HG03025 (cell line): ENCODE measurements at regions not wholly inside any gene's neighbourhood (a gene's known extent, or its start where the extent isn't known, plus 50 kb on each side); places are given as distances from the start of the nearest gene placed in this dataset.

Experiments
- ATAC-seq: cut with Tn5 transposase; IDR thresholded peaks from one replicate; pipeline ENCODE4 v1.9.1; 2021; ENCODE audit warnings: mild to moderate bottlenecking, moderate library complexity; ENCODE audit not compliant: unreplicated experiment, low FRiP score

GRCh38 chr3:77945320-77945719 lies 905.4 kb downstream of the ROBO2 start:
- no peak for ATAC-seq

DNA sequence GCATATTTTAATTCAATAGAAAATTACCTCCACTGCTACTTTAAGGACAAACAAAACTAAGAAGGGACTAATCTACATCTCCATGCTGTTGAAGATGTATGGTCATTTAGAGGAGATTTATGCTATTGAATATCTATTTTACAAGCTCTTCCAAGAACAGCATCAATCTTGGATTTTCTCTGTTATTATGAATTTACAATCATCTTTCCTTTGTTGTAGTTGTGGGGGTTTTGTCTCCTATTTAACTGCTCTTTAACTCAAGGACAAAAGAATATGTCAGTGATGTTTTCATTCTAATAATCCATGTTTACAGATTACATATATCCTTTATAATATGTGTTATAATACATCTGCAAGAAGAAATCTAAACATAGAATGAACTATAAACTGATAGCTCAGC lies 907.8 kb downstream of the ROBO2 start:
- no peak for ATAC-seq

DNA sequence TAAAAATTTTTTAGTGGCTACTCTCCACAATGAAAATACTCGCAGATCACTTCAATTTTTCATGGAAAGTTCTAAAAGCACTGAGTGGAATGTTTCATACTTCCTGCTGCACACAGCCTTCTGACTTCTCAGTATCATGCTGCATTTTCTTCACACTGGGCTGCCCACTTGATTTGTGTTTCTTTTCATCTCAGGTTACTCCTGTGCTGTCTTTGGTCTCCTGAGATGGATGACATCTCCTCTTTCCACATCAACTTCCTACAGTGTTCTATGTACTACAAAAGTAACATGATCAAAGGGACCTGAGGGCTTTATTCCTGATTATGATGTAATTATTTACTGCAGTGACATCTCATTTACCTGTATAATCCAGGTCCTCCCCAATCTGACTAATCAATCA lies 927.7 kb downstream of the ROBO2 start:
- no peak for ATAC-seq

GRCh38 chr3:77976079-77976478 lies 936.2 kb downstream of the ROBO2 start:
- no peak for ATAC-seq

- no peak for ATAC-seq
Observed at GRCh38 chr3:78003090-78003489, 963.2 kb downstream of the ROBO2 start.

GRCh38 chr3:78004571-78004970 lies 964.7 kb downstream of the ROBO2 start:
- ATAC-seq, result no peak

GRCh38 chr3:78013653-78014052 lies 973.8 kb downstream of the ROBO2 start:
- no peak for ATAC-seq

- ATAC-seq, result no peak
Observed at GRCh38 chr3:78015856-78016255, 976.0 kb downstream of the ROBO2 start.

DNA sequence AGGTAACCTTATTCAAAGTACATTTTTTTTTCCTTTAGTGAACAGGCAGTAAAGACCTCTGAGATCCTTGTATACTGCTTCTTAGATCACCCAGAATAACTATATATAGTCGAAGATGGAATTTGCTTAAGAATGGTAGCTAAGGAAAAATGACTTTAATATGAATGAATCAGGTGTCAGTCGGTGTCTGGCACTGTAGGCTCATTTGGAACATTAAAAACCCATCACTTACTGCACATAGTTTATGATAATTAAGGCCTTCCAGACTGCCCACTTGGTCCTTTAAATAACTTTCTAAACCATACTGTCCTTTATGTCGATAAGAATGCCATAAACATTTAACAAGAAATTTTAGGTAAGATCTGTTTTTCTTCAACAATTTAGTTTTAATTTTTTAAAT lies 981.8 kb downstream of the ROBO2 start:
- ATAC-seq, result no peak

- ATAC-seq, result no peak
Observed at GRCh38 chr3:78022232-78022631, 982.3 kb downstream of the ROBO2 start.

DNA sequence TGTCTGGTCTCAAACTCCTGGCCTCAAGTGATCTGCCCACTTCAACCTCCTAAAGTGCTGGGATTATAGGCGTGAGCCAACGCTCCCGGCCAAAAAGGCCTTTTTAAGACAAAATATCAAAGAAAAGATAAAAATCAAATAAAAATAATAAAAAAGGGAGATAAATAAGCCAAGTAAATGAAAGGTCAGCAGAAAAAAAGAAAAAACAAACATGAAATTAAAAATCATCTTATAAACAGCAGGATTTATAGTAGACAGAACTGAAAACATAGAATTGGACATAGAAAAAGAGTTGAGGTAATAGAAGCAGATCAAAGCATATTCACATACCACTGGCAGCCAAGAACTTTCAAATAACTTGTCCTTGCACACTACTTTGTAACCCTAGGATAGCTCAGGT lies 983.4 kb downstream of the ROBO2 start:
- no peak for ATAC-seq

DNA sequence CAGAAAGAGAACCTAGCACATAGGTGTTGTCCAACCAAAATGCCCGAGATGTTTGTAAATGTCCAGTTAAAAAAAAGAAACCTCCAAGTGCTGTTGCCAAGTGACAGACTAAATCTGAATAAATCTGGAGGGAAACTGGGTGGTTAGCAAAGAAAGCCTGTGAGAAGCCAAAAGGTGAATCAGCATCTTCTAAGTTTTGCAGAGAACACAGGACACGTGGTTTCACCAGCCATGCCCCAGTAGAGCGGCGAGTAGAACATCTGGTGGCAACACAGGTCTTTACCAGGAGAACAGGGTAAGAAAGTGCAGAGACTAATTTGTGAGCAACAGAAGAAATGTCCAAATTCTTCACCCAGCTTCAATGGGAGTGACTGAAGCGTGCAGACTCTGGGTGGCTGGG lies 986.0 kb downstream of the ROBO2 start:
- no peak for ATAC-seq

DNA sequence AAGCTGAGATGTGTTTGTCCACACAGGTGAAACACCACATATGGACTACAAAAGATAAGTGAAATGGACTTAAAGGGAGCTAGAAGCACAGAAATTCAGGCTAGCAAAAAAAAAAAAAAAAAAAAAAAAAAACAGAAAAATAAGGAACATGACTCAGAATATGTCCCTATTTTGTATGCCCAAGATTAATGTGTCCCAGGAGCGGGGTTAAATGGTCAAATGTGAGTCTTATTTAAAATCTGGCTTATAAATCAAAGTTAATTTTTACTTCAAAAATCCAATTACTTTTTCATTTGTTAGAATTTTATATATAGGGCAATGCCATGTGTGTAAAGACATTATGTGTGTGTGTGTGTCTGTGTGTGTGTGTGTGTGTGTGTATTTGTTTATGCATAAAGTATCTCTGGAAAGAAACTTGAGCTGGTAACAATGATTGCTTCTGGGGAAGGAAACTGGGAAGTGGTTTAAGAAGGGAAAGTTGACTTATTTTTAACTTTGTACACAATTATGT lies 986.5 kb downstream of the ROBO2 start:
- ATAC-seq, result no peak

DNA sequence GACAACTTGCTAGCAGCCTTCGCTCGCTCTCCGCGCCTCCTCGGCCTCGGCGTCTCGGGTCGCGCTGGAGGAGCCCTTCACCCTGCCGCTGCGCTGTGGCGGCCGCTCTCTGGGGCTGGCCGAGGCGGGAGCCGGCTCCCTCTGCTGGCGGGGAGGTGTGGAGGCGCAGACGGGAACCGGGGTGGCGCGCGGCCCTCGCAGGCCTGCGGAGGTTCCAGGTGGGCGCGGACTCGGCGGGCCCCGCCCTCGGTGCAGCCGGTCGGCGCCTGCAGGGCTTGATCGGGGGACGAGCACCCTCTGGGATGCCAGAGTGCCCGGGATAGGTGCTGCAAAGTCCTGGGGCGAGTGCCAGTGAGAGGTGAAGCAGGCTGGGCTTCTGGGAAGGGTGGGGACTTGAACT lies 989.9 kb downstream of the ROBO2 start:
- ATAC-seq, result no peak

GRCh38 chr3:78035131-78035641 lies 995.3 kb downstream of the ROBO2 start:
- ATAC-seq, result no peak

DNA sequence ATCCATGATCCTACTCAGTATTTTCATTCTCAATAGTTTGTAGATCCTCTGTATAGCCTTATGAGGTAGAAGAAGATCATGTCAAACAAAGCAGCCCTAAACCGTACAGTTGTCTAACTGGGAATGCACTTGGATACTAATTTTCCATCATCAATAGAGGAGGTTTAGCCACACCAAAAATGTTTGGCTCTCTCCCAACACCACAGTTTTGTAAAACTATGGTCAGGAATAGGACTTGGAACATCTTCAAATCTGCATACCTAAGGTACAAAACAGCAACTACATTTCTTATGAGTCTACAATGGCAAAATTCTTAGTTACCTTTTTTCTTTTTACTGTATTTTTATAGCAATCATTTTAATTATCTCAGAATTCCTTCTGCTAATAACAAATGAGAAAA lies 1001.6 kb downstream of the ROBO2 start:
- ATAC-seq, result no peak

DNA sequence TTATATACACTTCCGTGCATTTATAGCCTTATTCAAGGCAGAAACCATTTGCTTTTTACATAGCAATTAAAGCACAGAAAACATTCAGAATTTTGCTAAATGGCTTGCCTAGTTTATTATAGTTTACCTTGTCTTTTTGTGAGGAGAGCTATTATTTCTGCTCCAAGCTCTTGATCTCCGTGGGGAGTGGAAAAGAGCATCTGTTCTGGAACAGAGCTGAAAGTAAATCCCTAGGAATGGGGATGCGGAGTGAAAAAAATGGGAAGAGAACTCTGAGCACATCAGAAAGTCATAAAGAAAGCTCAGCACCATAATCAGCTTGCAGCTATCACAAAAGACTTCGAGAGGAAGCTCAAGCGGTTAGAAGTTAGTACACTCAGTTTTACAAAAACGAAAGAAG lies 1006.7 kb downstream of the ROBO2 start:
- no peak for ATAC-seq

- ATAC-seq, result no peak
Observed at GRCh38 chr3:78048698-78049097, 1008.8 kb downstream of the ROBO2 start.

DNA sequence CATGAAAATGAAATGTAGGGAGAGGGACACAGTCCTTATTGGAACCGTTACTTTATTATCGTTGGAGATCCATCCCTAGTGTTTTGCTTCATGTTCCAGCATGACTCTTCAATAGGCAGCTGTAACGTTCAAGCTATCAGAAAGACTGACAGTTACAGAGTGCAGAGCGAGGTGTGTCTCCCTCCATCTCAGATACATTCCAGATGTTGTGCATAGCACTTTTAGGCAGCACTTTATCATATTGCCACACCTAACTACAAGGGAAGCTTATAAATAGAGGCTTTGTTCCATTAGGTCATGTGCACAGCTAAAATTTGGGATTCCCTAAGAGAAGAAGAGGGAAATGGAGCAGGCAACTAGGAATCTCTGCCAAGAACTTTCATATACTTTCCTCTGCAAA lies 1009.6 kb downstream of the ROBO2 start:
- ATAC-seq, result no peak

DNA sequence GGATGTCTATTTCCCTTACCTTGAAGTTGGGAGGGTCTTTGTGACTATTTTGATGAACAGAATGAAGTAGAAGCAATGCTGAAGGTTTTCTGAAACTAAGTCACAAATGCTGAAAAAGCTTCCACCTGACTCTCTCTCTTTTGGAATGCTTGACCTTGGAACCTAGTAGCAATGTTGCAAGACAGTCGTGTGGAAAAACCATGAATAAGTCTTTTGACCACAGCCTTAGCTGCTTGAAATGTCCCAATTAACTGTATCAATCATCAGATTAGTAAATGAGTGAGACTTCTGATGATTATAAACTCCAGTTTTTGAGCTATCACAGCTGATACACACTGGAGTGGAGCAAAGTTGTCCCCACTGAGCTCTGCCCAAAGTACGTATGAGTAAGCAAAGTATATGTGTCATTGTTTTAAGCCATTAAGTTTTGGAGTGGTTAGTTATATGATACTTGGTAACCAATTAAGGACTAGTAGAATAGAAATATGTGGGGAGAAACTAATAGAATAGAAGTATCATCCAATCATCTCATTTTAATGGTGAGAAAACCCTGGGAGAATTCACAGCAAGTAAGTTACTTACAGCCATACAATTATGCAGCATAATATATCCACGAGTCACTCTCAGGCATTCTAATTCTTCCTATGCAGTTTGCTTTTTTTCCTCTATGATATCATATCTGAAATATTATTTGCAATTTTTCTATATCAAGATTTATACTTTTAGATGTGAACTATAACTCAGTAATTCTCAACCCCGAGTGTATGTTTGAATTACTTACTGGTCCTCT lies 1010.6 kb downstream of the ROBO2 start:
- no peak for ATAC-seq

- ATAC-seq, result no peak
Observed at GRCh38 chr3:78052746-78053145, 1012.8 kb downstream of the ROBO2 start.

DNA sequence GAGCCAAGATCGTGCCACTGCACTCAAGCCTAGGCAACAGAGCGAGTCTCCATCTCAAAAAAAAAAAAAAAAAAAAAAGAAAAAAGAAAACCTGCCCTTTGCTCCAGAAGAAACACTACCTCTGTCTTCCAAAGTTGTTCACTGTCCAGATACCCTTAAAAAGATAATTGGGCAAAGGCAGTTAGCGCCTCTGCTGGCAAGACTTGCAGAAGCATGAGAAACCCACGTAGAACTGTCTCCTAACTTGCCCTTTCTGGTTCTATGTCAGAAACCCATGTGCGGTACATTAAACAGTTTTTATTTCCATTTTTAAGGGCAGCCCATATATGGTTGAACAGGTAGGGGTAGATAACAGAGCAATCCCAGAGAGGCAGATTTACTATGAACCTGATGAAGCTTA lies 1026.4 kb downstream of the ROBO2 start:
- ATAC-seq, result no peak
